PFSK-1 (cell line): ENCODE measurements at regions not wholly inside any gene's neighbourhood (a gene's known extent, or its start where the extent isn't known, plus 50 kb on each side); places are given as distances from the start of the nearest gene placed in this dataset.

Experiments
- POLR2AphosphoS5 ChIP-seq: IDR thresholded peaks from 2 replicates; pipeline ENCODE4 v1.6.1; 2012; ENCODE audit warnings: low read depth, mild to moderate bottlenecking, control low read depth, low read length, moderate library complexity
- SIN3A ChIP-seq: IDR thresholded peaks from 2 replicates; pipeline ENCODE4 v1.6.1; 2012; ENCODE audit warnings: mild to moderate bottlenecking, low read length, moderate library complexity, borderline replicate concordance; ENCODE audit not compliant: insufficient read depth

DNA sequence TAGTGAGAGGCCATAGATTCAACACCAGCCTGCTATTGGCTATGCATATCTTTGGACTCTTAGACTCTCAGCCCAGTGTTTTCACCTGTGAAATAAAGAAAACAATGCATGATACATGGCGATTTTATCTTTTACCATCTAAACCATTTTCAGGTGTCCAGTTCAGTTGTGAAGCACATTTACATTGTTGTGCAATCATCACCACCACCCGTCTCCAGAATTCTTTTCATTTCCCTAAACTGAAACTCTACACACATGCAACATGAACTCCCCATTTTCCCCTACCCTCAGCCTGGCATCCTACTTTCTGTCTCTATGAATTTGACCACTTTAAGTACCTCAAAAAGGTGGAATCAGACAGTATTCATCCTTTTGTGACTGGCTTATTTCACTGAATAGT lies 420.6 kb downstream of the MED10 start:
- TF ChIP-seq POLR2AphosphoS5: no peak
- no peak for TF ChIP-seq SIN3A
